ENCODE measurements at regions not wholly inside any gene's neighbourhood (a gene's known extent, or its start where the extent isn't known, plus 50 kb on each side); places are given as distances from the start of the nearest gene placed in this dataset.
"Not testable (repeated sequence)": the region's sequence is repeated elsewhere in the genome, so short reads cannot be mapped to it uniquely, and the experiment has no call there.

- DNase-seq (ENCODE audit: low read depth): no peak
Observed at GRCh38 chr11:82210011-82210410, 523.7 kb downstream of the FAM181B start.

- DNase-seq (ENCODE audit: low read depth): no peak
Observed at GRCh38 chr11:82195283-82195682, 538.4 kb downstream of the FAM181B start.

- DNase-seq (ENCODE audit: low read depth): no peak
Observed at GRCh38 chr11:82194521-82194920, 539.1 kb downstream of the FAM181B start.

GRCh38 chr11:82191695-82192094, 542.0 kb downstream of the FAM181B start:
- no peak for DNase-seq (ENCODE audit: low read depth)

GRCh38 chr11:82185925-82186324, 547.7 kb downstream of the FAM181B start:
- no peak for DNase-seq (ENCODE audit: low read depth)

- DNase-seq (ENCODE audit: low read depth): no peak
Observed at GRCh38 chr11:82184966-82185365, 548.7 kb downstream of the FAM181B start.

- DNase-seq (ENCODE audit: low read depth): no peak
Observed at GRCh38 chr11:82183346-82183745, 550.3 kb downstream of the FAM181B start.

GRCh38 chr11:82182697-82183096, 551.0 kb downstream of the FAM181B start:
- DNase-seq (ENCODE audit: low read depth): not testable (repeated sequence)

GRCh38 chr11:82181796-82182195, 551.9 kb downstream of the FAM181B start:
- DNase-seq (ENCODE audit: low read depth): not testable (repeated sequence)

GRCh38 chr11:82176945-82177344, 556.7 kb downstream of the FAM181B start:
- DNase-seq (ENCODE audit: low read depth): no peak

GRCh38 chr11:82176365-82176764, 557.3 kb downstream of the FAM181B start:
- DNase-seq (ENCODE audit: low read depth): no peak

GRCh38 chr11:82174610-82175009, 559.1 kb downstream of the FAM181B start:
- no peak for DNase-seq (ENCODE audit: low read depth)

GRCh38 chr11:82146789-82147188, 586.9 kb downstream of the FAM181B start:
- no peak for DNase-seq (ENCODE audit: low read depth)

GRCh38 chr11:82118946-82119345, 614.7 kb downstream of the FAM181B start:
- DNase-seq (ENCODE audit: low read depth): no peak

- DNase-seq (ENCODE audit: low read depth): no peak
Observed at GRCh38 chr11:82117362-82117761, 616.3 kb downstream of the FAM181B start.

- no peak for DNase-seq (ENCODE audit: low read depth)
Observed at GRCh38 chr11:82105331-82105998, 628.2 kb downstream of the FAM181B start.

GRCh38 chr11:82092904-82093303, 640.8 kb downstream of the FAM181B start:
- no peak for DNase-seq (ENCODE audit: low read depth)

GRCh38 chr11:82089426-82089825, 644.2 kb downstream of the FAM181B start:
- DNase-seq (ENCODE audit: low read depth): no peak

GRCh38 chr11:82085493-82085892, 648.2 kb downstream of the FAM181B start:
- DNase-seq (ENCODE audit: low read depth): no peak

GRCh38 chr11:82082976-82083375, 650.7 kb downstream of the FAM181B start:
- DNase-seq (ENCODE audit: low read depth): no peak

- DNase-seq (ENCODE audit: low read depth): no peak
Observed at GRCh38 chr11:82080160-82080559, 653.5 kb downstream of the FAM181B start.

- DNase-seq (ENCODE audit: low read depth): no peak
Observed at GRCh38 chr11:82076126-82076525, 657.5 kb downstream of the FAM181B start.

GRCh38 chr11:82059505-82059904, 674.2 kb downstream of the FAM181B start:
- DNase-seq (ENCODE audit: low read depth): no peak

GRCh38 chr11:82056450-82056849, 677.2 kb downstream of the FAM181B start:
- DNase-seq (ENCODE audit: low read depth): no peak
